Smooth muscle cell (in vitro differentiated cells): ENCODE measurements at regions not wholly inside any gene's neighbourhood (a gene's known extent, or its start where the extent isn't known, plus 50 kb on each side); places are given as distances from the start of the nearest gene placed in this dataset.

Experiments used
- DNase-seq: peaks from one replicate; lab custom pipeline; 2025; ENCODE audit not compliant: unreplicated experiment; lab: John Stamatoyannopoulos, UW
- H2AFZ ChIP-seq: fragments of 200-600 bp; sonication (generic); 2 replicates; pipeline ENCODE4 v1.6.0; 2016; ENCODE audit warnings: antibody characterized with exemption, low read depth, mild to moderate bottlenecking
- H3F3A ChIP-seq: fragments of 200-600 bp; sonication (generic); 2 replicates; pipeline ENCODE4 v1.6.0; 2017; ENCODE audit warnings: antibody characterized with exemption, low read depth
- H3K27ac ChIP-seq: fragments of 200-600 bp; sonication (generic); 2 replicates; pipeline ENCODE4 v1.5.1; 2016; ENCODE audit warnings: low read depth, mild to moderate bottlenecking
- H3K27me3 ChIP-seq: fragments of 200-600 bp; sonication (generic); 2 replicates; pipeline ENCODE4 v1.6.1; 2016; ENCODE audit warnings: low read depth, mild to moderate bottlenecking
- H3K36me3 ChIP-seq: fragments of 200-600 bp; sonication (generic); 2 replicates; pipeline ENCODE4 v1.5.1; 2016; ENCODE audit warnings: low read depth
- H3K4me1 ChIP-seq: fragments of 200-600 bp; sonication (generic); 2 replicates; pipeline ENCODE4 v1.5.1; 2016; ENCODE audit warnings: low read depth
- H3K4me2 ChIP-seq: fragments of 200-600 bp; sonication (generic); 2 replicates; pipeline ENCODE4 v1.6.0; 2016; ENCODE audit warnings: mild to moderate bottlenecking
- H3K4me3 ChIP-seq: fragments of 200-600 bp; sonication (generic); 2 replicates; pipeline ENCODE4 v1.5.1; 2016; ENCODE audit warnings: mild to moderate bottlenecking
- H3K79me2 ChIP-seq: fragments of 200-600 bp; sonication (generic); 2 replicates; pipeline ENCODE4 v1.6.0; 2016; ENCODE audit warnings: low read depth, mild to moderate bottlenecking
- H3K9ac ChIP-seq: fragments of 200-600 bp; sonication (generic); 2 replicates; pipeline ENCODE4 v1.6.0; 2016; ENCODE audit warnings: low read depth
- H3K9me3 ChIP-seq: fragments of 200-600 bp; sonication (generic); replicated peaks from 2 replicates; pipeline ENCODE4 v1.5.1; 2016; ENCODE audit warnings: low read depth
- H4K20me1 ChIP-seq: fragments of 200-600 bp; sonication (generic); 2 replicates; pipeline ENCODE4 v1.6.0; 2016; ENCODE audit warnings: low read depth
- CTCF ChIP-seq: fragments of 200-600 bp; sonication (generic); IDR thresholded peaks from 2 replicates; pipeline ENCODE4 v1.5.1; 2017; ENCODE audit warnings: borderline replicate concordance, mild to moderate bottlenecking, antibody characterized with exemption; ENCODE audit not compliant: insufficient read depth, poor library complexity, severe bottlenecking
- WGBS: methylation state at CpG from one replicate; pipeline ENCODE4 v1.1.7; 2016; ENCODE audit warnings: low lambda C conversion rate; 5-methylcytosine and 5-hydroxymethylcytosine counted together

GRCh38 chr16:8397223-8397622 lies 193.1 kb downstream of the TMEM114 start:
- Histone ChIP-seq H3K36me3 (no peaks in the 10 kb centered on the region), H3F3A (no peaks in the 10 kb centered on the region), H3K27me3 (no peaks in the 10 kb centered on the region), H3K9me3 (no peaks in the 10 kb centered on the region), H3K79me2 (no peaks in the 10 kb centered on the region), H4K20me1 (no peaks in the 10 kb centered on the region), H3K4me3 (no peak overlapping the region), H3K4me1 (no peaks in the 10 kb centered on the region), H3K9ac (no peak overlapping the region), H2AFZ (no peak overlapping the region), H3K4me2 (no peak overlapping the region), H3K27ac (no peak overlapping the region)
- 84% methylated on average over 5 of the region's 5 CpGs for WGBS
- DNase-seq, result no peak
- no peak for TF ChIP-seq CTCF

DNA sequence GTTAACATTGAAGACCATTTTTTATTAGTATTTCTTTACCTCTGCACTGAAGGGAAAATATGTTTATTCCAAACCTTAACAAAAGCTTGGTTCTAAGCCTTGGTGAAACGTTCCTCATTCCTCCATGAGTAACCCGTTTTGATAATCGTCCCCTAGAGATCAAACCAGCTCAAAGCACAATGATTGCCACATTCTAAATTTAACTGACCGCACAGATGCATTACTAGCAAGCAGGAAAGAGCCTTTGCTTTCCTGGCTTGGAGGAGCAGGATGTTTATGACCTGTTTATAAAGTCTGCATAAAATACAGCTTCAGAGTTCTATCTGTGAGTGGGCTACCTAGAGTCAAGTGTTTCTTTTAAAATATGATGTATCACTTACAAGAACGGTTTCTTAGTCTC lies 193.8 kb downstream of the TMEM114 start:
- TF ChIP-seq CTCF, result no peak
- Histone ChIP-seq H3K4me3 (no peak overlapping the region), H3K4me2 (no peak overlapping the region), H3F3A (no peaks in the 10 kb centered on the region), H3K9ac (no peak overlapping the region), H2AFZ (no peak overlapping the region), H3K4me1 (no peaks in the 10 kb centered on the region), H3K9me3 (no peaks in the 10 kb centered on the region), H3K36me3 (no peaks in the 10 kb centered on the region), H3K79me2 (no peaks in the 10 kb centered on the region), H4K20me1 (no peaks in the 10 kb centered on the region), H3K27ac (no peak overlapping the region), H3K27me3 (no peaks in the 10 kb centered on the region)
- no peak for DNase-seq
- WGBS, result 72% methylated on average over 5 of the region's 5 CpGs

DNA sequence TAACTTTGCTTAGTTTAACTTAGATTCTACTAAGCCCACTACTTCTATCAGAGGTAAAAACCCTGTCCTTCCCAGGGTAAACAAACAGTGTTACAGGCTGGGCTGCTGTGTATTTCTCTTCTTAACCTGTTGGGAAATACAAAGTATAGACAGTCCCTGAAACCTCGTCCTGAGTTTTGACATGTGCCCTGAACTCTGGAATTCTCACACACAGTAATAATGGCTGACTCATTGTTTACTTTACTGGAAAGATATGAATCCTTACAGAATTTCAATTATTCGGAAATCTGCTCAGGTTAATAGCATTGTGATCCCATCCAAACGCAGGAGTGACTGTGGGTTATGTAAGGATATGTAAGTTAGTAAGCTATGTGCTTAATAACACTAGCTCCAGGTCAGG lies 199.1 kb downstream of the TMEM114 start:
- Histone ChIP-seq H3K4me2 (no peak overlapping the region), H3F3A (no peaks in the 10 kb centered on the region), H3K4me1 (no peaks in the 10 kb centered on the region), H4K20me1 (no peaks in the 10 kb centered on the region), H3K27ac (no peak overlapping the region), H3K79me2 (no peaks in the 10 kb centered on the region), H3K36me3 (no peaks in the 10 kb centered on the region), H3K9ac (no peak overlapping the region), H3K9me3 (no peaks in the 10 kb centered on the region), H3K27me3 (no peaks in the 10 kb centered on the region), H3K4me3 (no peak overlapping the region), H2AFZ (no peak overlapping the region)
- 79% methylated on average over 3 of the region's 3 CpGs for WGBS
- no peak for TF ChIP-seq CTCF
- no peak for DNase-seq

DNA sequence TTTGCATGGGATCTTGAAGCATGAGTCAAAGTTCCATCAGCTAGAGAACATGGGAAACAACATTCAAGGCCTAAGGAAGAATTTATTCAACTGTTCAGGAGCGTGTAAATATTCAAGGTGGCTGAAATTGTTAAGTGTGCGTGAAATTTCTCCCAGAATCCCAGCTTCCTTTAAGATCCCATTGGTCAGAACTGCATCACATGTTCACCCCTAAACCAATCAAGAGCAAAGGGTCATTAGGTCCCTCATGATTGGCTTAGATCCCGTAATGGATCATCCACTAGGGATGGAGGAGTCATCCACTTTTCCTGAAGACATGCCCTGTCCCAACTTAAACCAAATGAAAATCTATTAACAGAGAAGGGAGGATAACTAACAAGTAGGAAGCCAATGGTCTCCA lies 201.6 kb downstream of the TMEM114 start:
- Histone ChIP-seq H2AFZ (no peak overlapping the region), H3K27ac (no peak overlapping the region), H3K4me3 (no peak overlapping the region), H3K79me2 (no peaks in the 10 kb centered on the region), H3K4me2 (no peak overlapping the region), H3K4me1 (no peaks in the 10 kb centered on the region), H3K9me3 (no peaks in the 10 kb centered on the region), H3F3A (no peaks in the 10 kb centered on the region), H3K36me3 (no peaks in the 10 kb centered on the region), H3K27me3 (no peaks in the 10 kb centered on the region), H3K9ac (no peak overlapping the region), H4K20me1 (no peaks in the 10 kb centered on the region)
- no peak for TF ChIP-seq CTCF
- 81% methylated on average over 3 of the region's 3 CpGs for WGBS
- DNase-seq, result no peak
